ENCODE measurements at regions not wholly inside any gene's neighbourhood (a gene's known extent, or its start where the extent isn't known, plus 50 kb on each side); places are given as distances from the start of the nearest gene placed in this dataset.
"Not testable (repeated sequence)": the region's sequence is repeated elsewhere in the genome, so short reads cannot be mapped to it uniquely, and the experiment has no call there.

GRCh38 chr2:154952346-154952980 is 254.0 kb downstream of the KCNJ3 start:
- peaks cover 47% of the 10 kb centered on the region for H3K27me3 Mint-ChIP-seq (ENCODE audit: low read depth)
- H3K4me1 Mint-ChIP-seq, result no peaks in the 10 kb centered on the region
- no peak overlapping the region for H3K4me3 Mint-ChIP-seq
- H3K9me3 Mint-ChIP-seq, result no peaks in the 10 kb centered on the region
- DNase-seq (ENCODE audit: low spot score) (no peak), ATAC-seq (0 out of 2 replicates have a peak, but pooled peaks have one; percentile 41)
- no peak overlapping the region for H3K27ac Mint-ChIP-seq
- ChIA-PET CTCF (no interaction called here), POLR2A (no interaction called here)
- TF ChIP-seq ZNF396 (CRISPR knock-in tag; IDR thresholded peaks at IDR 0.05; ENCODE audit: borderline replicate concordance) (no peak), FOXP1 (CRISPR knock-in tag; IDR thresholded peaks at IDR 0.05; ENCODE audit: borderline replicate concordance) (no peak), ZBTB21 (CRISPR knock-in tag; IDR thresholded peaks at IDR 0.05; ENCODE audit: borderline replicate concordance) (no peak), SMAD3 (CRISPR knock-in tag; IDR thresholded peaks at IDR 0.05; ENCODE audit: borderline replicate concordance) (no peak), CBFB (CRISPR knock-in tag; IDR thresholded peaks at IDR 0.05; ENCODE audit: low read depth) (no peak), ZNF138 (CRISPR knock-in tag; conservative IDR thresholded peaks at IDR 0.05) (no peak), ZNF219 (CRISPR knock-in tag; IDR thresholded peaks at IDR 0.05; ENCODE audit: borderline replicate concordance) (no peak), IRF2 (CRISPR knock-in tag; IDR thresholded peaks at IDR 0.05; ENCODE audit: borderline replicate concordance, low read depth) (no peak), SMAD4 (CRISPR knock-in tag; IDR thresholded peaks at IDR 0.05) (no peak), CREM (CRISPR knock-in tag; IDR thresholded peaks at IDR 0.05) (no peak), OVOL2 (CRISPR knock-in tag; IDR thresholded peaks at IDR 0.05; ENCODE audit: borderline replicate concordance) (no peak), EMX1 (CRISPR knock-in tag; IDR thresholded peaks at IDR 0.05) (no peak), ZBTB43 (CRISPR knock-in tag; IDR thresholded peaks at IDR 0.05) (no peak), ZNF263 (CRISPR knock-in tag; IDR thresholded peaks at IDR 0.05; ENCODE audit: low read depth) (no peak)
- TF ChIP-seq, protein P1, sequence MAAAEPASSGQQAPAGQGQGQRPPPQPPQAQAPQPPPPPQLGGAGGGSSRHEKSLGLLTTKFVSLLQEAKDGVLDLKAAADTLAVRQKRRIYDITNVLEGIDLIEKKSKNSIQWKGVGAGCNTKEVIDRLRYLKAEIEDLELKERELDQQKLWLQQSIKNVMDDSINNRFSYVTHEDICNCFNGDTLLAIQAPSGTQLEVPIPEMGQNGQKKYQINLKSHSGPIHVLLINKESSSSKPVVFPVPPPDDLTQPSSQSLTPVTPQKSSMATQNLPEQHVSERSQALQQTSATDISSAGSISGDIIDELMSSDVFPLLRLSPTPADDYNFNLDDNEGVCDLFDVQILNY (CRISPR knock-in tag; IDR thresholded peaks at IDR 0.05), result no peak
- TF ChIP-seq, protein P2, sequence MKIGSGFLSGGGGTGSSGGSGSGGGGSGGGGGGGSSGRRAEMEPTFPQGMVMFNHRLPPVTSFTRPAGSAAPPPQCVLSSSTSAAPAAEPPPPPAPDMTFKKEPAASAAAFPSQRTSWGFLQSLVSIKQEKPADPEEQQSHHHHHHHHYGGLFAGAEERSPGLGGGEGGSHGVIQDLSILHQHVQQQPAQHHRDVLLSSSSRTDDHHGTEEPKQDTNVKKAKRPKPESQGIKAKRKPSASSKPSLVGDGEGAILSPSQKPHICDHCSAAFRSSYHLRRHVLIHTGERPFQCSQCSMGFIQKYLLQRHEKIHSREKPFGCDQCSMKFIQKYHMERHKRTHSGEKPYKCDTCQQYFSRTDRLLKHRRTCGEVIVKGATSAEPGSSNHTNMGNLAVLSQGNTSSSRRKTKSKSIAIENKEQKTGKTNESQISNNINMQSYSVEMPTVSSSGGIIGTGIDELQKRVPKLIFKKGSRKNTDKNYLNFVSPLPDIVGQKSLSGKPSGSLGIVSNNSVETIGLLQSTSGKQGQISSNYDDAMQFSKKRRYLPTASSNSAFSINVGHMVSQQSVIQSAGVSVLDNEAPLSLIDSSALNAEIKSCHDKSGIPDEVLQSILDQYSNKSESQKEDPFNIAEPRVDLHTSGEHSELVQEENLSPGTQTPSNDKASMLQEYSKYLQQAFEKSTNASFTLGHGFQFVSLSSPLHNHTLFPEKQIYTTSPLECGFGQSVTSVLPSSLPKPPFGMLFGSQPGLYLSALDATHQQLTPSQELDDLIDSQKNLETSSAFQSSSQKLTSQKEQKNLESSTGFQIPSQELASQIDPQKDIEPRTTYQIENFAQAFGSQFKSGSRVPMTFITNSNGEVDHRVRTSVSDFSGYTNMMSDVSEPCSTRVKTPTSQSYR (CRISPR knock-in tag; IDR thresholded peaks at IDR 0.05), result no peak
- TF ChIP-seq, protein P3, sequence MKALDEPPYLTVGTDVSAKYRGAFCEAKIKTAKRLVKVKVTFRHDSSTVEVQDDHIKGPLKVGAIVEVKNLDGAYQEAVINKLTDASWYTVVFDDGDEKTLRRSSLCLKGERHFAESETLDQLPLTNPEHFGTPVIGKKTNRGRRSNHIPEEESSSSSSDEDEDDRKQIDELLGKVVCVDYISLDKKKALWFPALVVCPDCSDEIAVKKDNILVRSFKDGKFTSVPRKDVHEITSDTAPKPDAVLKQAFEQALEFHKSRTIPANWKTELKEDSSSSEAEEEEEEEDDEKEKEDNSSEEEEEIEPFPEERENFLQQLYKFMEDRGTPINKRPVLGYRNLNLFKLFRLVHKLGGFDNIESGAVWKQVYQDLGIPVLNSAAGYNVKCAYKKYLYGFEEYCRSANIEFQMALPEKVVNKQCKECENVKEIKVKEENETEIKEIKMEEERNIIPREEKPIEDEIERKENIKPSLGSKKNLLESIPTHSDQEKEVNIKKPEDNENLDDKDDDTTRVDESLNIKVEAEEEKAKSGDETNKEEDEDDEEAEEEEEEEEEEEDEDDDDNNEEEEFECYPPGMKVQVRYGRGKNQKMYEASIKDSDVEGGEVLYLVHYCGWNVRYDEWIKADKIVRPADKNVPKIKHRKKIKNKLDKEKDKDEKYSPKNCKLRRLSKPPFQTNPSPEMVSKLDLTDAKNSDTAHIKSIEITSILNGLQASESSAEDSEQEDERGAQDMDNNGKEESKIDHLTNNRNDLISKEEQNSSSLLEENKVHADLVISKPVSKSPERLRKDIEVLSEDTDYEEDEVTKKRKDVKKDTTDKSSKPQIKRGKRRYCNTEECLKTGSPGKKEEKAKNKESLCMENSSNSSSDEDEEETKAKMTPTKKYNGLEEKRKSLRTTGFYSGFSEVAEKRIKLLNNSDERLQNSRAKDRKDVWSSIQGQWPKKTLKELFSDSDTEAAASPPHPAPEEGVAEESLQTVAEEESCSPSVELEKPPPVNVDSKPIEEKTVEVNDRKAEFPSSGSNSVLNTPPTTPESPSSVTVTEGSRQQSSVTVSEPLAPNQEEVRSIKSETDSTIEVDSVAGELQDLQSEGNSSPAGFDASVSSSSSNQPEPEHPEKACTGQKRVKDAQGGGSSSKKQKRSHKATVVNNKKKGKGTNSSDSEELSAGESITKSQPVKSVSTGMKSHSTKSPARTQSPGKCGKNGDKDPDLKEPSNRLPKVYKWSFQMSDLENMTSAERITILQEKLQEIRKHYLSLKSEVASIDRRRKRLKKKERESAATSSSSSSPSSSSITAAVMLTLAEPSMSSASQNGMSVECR (CRISPR knock-in tag; IDR thresholded peaks at IDR 0.05; ENCODE audit: borderline replicate concordance), result no peak
- H3K36me3 Mint-ChIP-seq, result no peaks in the 10 kb centered on the region

DNA sequence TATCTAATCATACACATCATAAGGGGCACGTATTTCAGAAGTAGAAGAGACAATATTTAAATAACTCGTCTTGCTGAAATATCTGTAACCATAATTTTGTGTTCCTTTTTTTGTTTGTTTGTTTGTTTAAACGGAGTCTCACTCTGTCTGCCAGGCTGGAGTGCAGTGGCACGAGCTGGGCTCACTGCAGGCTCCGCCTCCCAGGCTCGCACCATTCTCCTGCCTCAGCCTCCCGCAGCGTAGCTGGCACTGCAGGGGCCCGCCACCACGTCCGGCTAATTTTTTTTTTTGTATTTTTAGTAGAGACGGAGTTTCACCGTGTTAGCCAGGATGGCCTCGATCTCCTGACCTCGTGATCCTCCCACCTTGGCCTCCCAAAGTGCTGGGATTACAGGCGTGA is 248.9 kb downstream of the KCNJ3 start:
- POLR2A ChIA-PET; ATAC-seq; H3K27ac Mint-ChIP-seq; H3K36me3 Mint-ChIP-seq; H3K4me3 Mint-ChIP-seq; DNase-seq (ENCODE audit: low spot score); CTCF ChIA-PET; H3K9me3 Mint-ChIP-seq: not testable (repeated sequence)
- peaks cover 83% of the 10 kb centered on the region for H3K27me3 Mint-ChIP-seq (ENCODE audit: low read depth)
- H3K4me1 Mint-ChIP-seq, result peaks cover 21% of the 10 kb centered on the region
